D721Med (cell line): ENCODE measurements at regions not wholly inside any gene's neighbourhood (a gene's known extent, or its start where the extent isn't known, plus 50 kb on each side); places are given as distances from the start of the nearest gene placed in this dataset.

Source experiments
- DNase-seq: peaks from one replicate; pipeline ENCODE4 v3.0.0; 2011; ENCODE audit warnings: low spot score; ENCODE audit not compliant: insufficient read length
- FAIRE-seq: peaks from 2 replicates; lab custom pipeline; 2011; peaks lifted over from hg19 to GRCh38; lab: Jason Lieb, UNC
- CTCF ChIP-seq: IDR thresholded peaks from 2 replicates; pipeline ENCODE4 v1.5.1; 2012; ENCODE audit warnings: mild to moderate bottlenecking, control low read depth; ENCODE audit not compliant: insufficient read depth; ENCODE audit errors: missing control alignments

GRCh38 chr2:28694364-28694763 lies 57.3 kb upstream of the PPP1CB start:
- DNase-seq (no peak), FAIRE-seq (no peak)
- TF ChIP-seq CTCF, result no peak

- no peak for FAIRE-seq
- peak; percentile 46 for DNase-seq
- no peak for TF ChIP-seq CTCF
These were observed 56.4 kb upstream of the PPP1CB start for GRCh38 chr2:28695245-28695647.

- TF ChIP-seq CTCF, result no peak
- DNase-seq (no peak), FAIRE-seq (no peak)
These were observed 55.4 kb upstream of the PPP1CB start for GRCh38 chr2:28696261-28696660.

GRCh38 chr2:28697602-28698149 lies 54.0 kb upstream of the PPP1CB start:
- no peak for FAIRE-seq
- TF ChIP-seq CTCF, result no peak
- DNase-seq, result no peak

GRCh38 chr2:28698545-28698944 lies 53.1 kb upstream of the PPP1CB start:
- TF ChIP-seq CTCF, result no peak
- no peak for FAIRE-seq

More at GRCh38 chr2:28698545-28698944, 53.1 kb upstream of the PPP1CB start:
- DNase-seq, result no peak
